GM12874 (cell line): ENCODE measurements at regions not wholly inside any gene's neighbourhood (a gene's known extent, or its start where the extent isn't known, plus 50 kb on each side); places are given as distances from the start of the nearest gene placed in this dataset.

Source experiments
- CTCF ChIP-seq: IDR thresholded peaks from 2 replicates; pipeline ENCODE4 v1.5.1; 2011; ENCODE audit warnings: low read depth, mild to moderate bottlenecking, control low read depth, low read length, moderate library complexity; ENCODE audit not compliant: insufficient read depth

GRCh38 chr2:121132762-121133107 is 152.3 kb downstream of the TFCP2L1 start:
- TF ChIP-seq CTCF: no peak

- no peak for TF ChIP-seq CTCF
Observed at GRCh38 chr2:121133551-121134319, 151.3 kb downstream of the TFCP2L1 start.

GRCh38 chr2:121134728-121135127 is 150.3 kb downstream of the TFCP2L1 start:
- TF ChIP-seq CTCF: no peak

- no peak for TF ChIP-seq CTCF
Observed at GRCh38 chr2:121135168-121135853, 149.7 kb downstream of the TFCP2L1 start.

GRCh38 chr2:121136323-121136722 is 148.7 kb downstream of the TFCP2L1 start:
- TF ChIP-seq CTCF: no peak

GRCh38 chr2:121137571-121137970 is 147.4 kb downstream of the TFCP2L1 start:
- no peak for TF ChIP-seq CTCF

GRCh38 chr2:121140734-121141133 is 144.3 kb downstream of the TFCP2L1 start:
- no peak for TF ChIP-seq CTCF
